PC-9 (cell line): ENCODE measurements at regions not wholly inside any gene's neighbourhood (a gene's known extent, or its start where the extent isn't known, plus 50 kb on each side); places are given as distances from the start of the nearest gene placed in this dataset.
"Not testable (repeated sequence)": the region's sequence is repeated elsewhere in the genome, so short reads cannot be mapped to it uniquely, and the experiment has no call there.

Experiments
- BruUV-seq: library from RNA; stranded (reverse); fragments of 400-500 nt; replicated peaks from 2 replicates; lab custom pipeline; 2021; lab: Mats Ljungman, UMichigan
- CTCF ChIA-PET: fragments of 300-600 bp; sonication (Branson Sonifier 250); formaldehyde crosslinking; loops from one replicate; lab custom pipeline; 2022; ENCODE audit warnings: antibody characterized with exemption; lab: Charles Lee
- POLR2A ChIA-PET: fragments of 300-600 bp; sonication (Branson Sonifier 250); formaldehyde crosslinking; loops from one replicate; lab custom pipeline; 2022; ENCODE audit warnings: antibody characterized with exemption; ENCODE audit not compliant: unreplicated experiment; lab: Charles Lee
- DNase-seq, 2 experiments: peaks; one replicate each; pipeline versions ENCODE4 v3.0.0 to v3.0.0-alpha.2; 2015 to 2022; ENCODE audit warnings: mixed read lengths in 1 of 2
- H2AFZ ChIP-seq: fragments of 200-600 bp; sonication (generic); 2 replicates; pipeline ENCODE4 v1.8.1; 2017; ENCODE audit warnings: antibody characterized with exemption
- H3F3A ChIP-seq: fragments of 200-600 bp; sonication (generic); 2 replicates; pipeline ENCODE4 v1.8.1; 2017; ENCODE audit warnings: antibody characterized with exemption, mild to moderate bottlenecking, low read depth; ENCODE audit not compliant: insufficient read depth
- H3K27ac ChIP-seq: fragments of 200-600 bp; sonication (generic); 2 replicates; pipeline ENCODE4 v1.6.1; 2016; ENCODE audit warnings: mixed run types
- H3K27me3 ChIP-seq: fragments of 200-600 bp; sonication (generic); 2 replicates; pipeline ENCODE4 v1.6.1; 2016; ENCODE audit warnings: low read depth, mixed run types; ENCODE audit not compliant: insufficient read depth
- H3K36me3 ChIP-seq: fragments of 200-600 bp; sonication (generic); 2 replicates; pipeline ENCODE4 v1.6.1; 2016; ENCODE audit warnings: low read depth, mixed run types
- H3K4me1 ChIP-seq: fragments of 200-600 bp; sonication (generic); replicated peaks from 2 replicates; pipeline ENCODE4 v1.6.1; 2016; ENCODE audit warnings: mixed run types; ENCODE audit not compliant: insufficient read depth
- H3K4me2 ChIP-seq: fragments of 200-600 bp; sonication (generic); 2 replicates; pipeline ENCODE4 v1.6.1; 2017; ENCODE audit warnings: mixed run types
- H3K4me3 ChIP-seq: fragments of 200-600 bp; sonication (generic); 2 replicates; pipeline ENCODE4 v1.6.1; 2016; ENCODE audit warnings: mixed run types
- H3K79me2 ChIP-seq: fragments of 200-600 bp; sonication (generic); 2 replicates; pipeline ENCODE4 v1.6.1; 2017; ENCODE audit warnings: low read depth, mixed run types
- H3K9me2 ChIP-seq: fragments of 200-600 bp; sonication (generic); 2 replicates; pipeline ENCODE4 v1.8.1; 2017; ENCODE audit warnings: mild to moderate bottlenecking; ENCODE audit not compliant: insufficient read depth
- H3K9me3 ChIP-seq: fragments of 200-600 bp; sonication (generic); 2 replicates; pipeline ENCODE4 v1.8.1; 2016; ENCODE audit warnings: low read depth; ENCODE audit not compliant: insufficient read depth
- H4K20me1 ChIP-seq: fragments of 200-600 bp; sonication (generic); 2 replicates; pipeline ENCODE4 v1.8.1; 2017; ENCODE audit not compliant: insufficient read depth
- EZH2 ChIP-seq: fragments of 200-600 bp; sonication (generic); IDR thresholded peaks from 2 replicates; pipeline ENCODE4 v1.8.0; 2017; ENCODE audit warnings: antibody characterized with exemption, low read depth
- intact Hi-C: fragments of 100-400 bp; cut with micrococcal nuclease; formaldehyde crosslinking; loops from one replicate; pipeline ENCODE4 v1.10.0; 2022; ENCODE audit not compliant: unreplicated experiment
- TF ChIP-seq, protein P1 (sequence below): fragments of 200-600 bp; sonication (generic); conservative IDR thresholded peaks from 2 replicates; pipeline ENCODE4 v1.6.1; 2017; ENCODE audit warnings: mixed run types, antibody characterized with exemption, mild to moderate bottlenecking, moderate library complexity

DNA sequence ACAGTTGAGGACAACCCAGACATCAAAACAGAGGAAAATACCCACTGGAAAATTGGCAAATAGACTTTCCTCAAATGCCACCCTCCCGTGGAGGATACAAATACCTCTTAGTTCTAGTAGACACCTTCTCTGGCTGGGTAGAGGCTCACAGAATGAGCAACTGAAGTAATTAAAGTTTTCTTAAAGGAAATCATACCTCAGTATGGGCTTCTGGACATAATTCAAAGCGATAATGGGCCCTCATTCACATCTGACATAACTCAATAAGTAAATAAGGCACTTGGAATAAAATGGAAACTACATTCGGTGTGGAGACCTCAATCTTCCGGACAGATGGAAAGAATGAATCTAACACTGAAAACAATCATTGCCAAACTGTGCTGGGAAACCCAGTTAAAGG lies 115.2 kb upstream of the PLCL2 start:
- ChIA-PET POLR2A (no interaction called here), CTCF (no interaction called here)
- H3K27me3 ChIP-seq, result no peaks in the 10 kb centered on the region
- no peaks in the 10 kb centered on the region for H4K20me1 ChIP-seq
- no peaks in the 10 kb centered on the region for H3F3A ChIP-seq
- TF ChIP-seq EZH2, result no peak
- TF ChIP-seq, protein P1, sequence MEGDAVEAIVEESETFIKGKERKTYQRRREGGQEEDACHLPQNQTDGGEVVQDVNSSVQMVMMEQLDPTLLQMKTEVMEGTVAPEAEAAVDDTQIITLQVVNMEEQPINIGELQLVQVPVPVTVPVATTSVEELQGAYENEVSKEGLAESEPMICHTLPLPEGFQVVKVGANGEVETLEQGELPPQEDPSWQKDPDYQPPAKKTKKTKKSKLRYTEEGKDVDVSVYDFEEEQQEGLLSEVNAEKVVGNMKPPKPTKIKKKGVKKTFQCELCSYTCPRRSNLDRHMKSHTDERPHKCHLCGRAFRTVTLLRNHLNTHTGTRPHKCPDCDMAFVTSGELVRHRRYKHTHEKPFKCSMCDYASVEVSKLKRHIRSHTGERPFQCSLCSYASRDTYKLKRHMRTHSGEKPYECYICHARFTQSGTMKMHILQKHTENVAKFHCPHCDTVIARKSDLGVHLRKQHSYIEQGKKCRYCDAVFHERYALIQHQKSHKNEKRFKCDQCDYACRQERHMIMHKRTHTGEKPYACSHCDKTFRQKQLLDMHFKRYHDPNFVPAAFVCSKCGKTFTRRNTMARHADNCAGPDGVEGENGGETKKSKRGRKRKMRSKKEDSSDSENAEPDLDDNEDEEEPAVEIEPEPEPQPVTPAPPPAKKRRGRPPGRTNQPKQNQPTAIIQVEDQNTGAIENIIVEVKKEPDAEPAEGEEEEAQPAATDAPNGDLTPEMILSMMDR, result no peak
- no peak for DNase-seq
- H3K4me3 ChIP-seq, result no peak overlapping the region
- no peak overlapping the region for H3K27ac ChIP-seq
- H2AFZ ChIP-seq, result no peak overlapping the region; the same call in 1 of the 2 replicates
- no peaks in the 10 kb centered on the region for H3K36me3 ChIP-seq
- H3K9me3 ChIP-seq, result no peaks in the 10 kb centered on the region
- no TSS peak for BruUV-seq
- H3K4me2 ChIP-seq, result peak overlapping the region; percentile 35
- H3K9me2 ChIP-seq, result no peaks in the 10 kb centered on the region
- H3K79me2 ChIP-seq, result no peaks in the 10 kb centered on the region
- intact Hi-C loops, result no loop called here
- H3K4me1 ChIP-seq, result peaks cover 26% of the 10 kb centered on the region

DNA sequence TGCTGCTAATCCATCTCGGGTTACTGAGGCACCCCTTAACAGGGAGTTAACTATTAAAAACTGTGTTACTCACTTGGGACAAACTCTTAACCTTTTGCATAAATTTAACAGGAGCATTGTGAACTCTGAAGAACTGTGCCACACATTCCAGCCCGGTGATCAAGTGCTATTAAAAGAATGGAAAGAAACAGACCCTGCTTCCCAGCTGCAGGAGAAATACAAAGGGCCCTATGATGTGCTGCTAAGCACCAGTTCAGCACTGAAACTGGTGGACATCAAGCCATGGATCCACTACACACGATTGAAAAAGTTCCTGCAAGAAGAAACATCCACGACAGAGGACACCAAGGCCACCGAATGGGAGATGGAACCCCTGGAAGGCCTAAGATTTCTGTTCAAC lies 114.7 kb upstream of the PLCL2 start:
- peak overlapping the region; percentile 31; the same call in 1 of the 2 replicates for H2AFZ ChIP-seq

DNA sequence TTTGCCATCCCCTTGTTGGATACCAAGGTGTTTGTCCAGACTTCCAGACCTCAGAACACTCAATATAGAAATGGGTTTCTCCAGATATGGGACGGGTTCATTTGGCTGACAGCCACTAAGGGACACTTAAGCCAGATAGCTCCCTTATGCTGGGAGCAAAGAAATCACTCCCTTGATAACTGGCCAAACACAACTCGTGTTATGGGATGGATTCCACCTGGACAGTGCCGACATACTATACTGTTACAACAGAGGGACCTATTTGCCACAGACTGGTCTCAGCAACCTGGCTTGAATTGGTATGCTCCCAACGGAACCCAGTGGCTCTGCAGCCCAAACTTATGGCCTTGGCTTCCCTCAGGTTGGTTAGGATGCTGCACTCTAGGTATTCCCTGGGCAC lies 114.0 kb upstream of the PLCL2 start:
- H3K9me2 ChIP-seq, result no peaks in the 10 kb centered on the region
- H3K36me3 ChIP-seq, result no peaks in the 10 kb centered on the region
- no peaks in the 10 kb centered on the region for H4K20me1 ChIP-seq
- POLR2A ChIA-PET, result no interaction called here
- no peaks in the 10 kb centered on the region for H3K9me3 ChIP-seq
- no peak overlapping the region for H3K4me3 ChIP-seq
- H3K4me1 ChIP-seq, result peaks cover 26% of the 10 kb centered on the region
- CTCF ChIA-PET, result no interaction called here
- H3K27ac ChIP-seq, result no peak overlapping the region
- intact Hi-C loops, result no loop called here
- H3F3A ChIP-seq, result no peaks in the 10 kb centered on the region
- TF ChIP-seq EZH2, result no peak
- TF ChIP-seq, protein P1, result no peak
- no peak overlapping the region for H2AFZ ChIP-seq
- no peak overlapping the region; the same call in 1 of the 2 replicates for H3K4me2 ChIP-seq
- no peak for DNase-seq
- no TSS peak for BruUV-seq
- H3K79me2 ChIP-seq, result no peaks in the 10 kb centered on the region
- no peaks in the 10 kb centered on the region for H3K27me3 ChIP-seq

More for the DNA sequence above, 114.7 kb upstream of the PLCL2 start:
- ChIA-PET POLR2A (no interaction called here), CTCF (no interaction called here)
- BruUV-seq, result no TSS peak
- Histone ChIP-seq H3K79me2 (no peaks in the 10 kb centered on the region), H3K27ac (no peak overlapping the region), H3K36me3 (no peaks in the 10 kb centered on the region), H3K9me2 (no peaks in the 10 kb centered on the region), H3K27me3 (no peaks in the 10 kb centered on the region), H4K20me1 (no peaks in the 10 kb centered on the region), H3K4me2 (peak overlapping the region; percentile 35), H3K9me3 (no peaks in the 10 kb centered on the region), H3K4me1 (peaks cover 26% of the 10 kb centered on the region), H3F3A (no peaks in the 10 kb centered on the region), H3K4me3 (no peak overlapping the region)
- TF ChIP-seq, protein P1, result no peak
- no peak for TF ChIP-seq EZH2
- intact Hi-C loops, result no loop called here
- peak in 1 of 2 experiments; percentile 43 for DNase-seq

DNA sequence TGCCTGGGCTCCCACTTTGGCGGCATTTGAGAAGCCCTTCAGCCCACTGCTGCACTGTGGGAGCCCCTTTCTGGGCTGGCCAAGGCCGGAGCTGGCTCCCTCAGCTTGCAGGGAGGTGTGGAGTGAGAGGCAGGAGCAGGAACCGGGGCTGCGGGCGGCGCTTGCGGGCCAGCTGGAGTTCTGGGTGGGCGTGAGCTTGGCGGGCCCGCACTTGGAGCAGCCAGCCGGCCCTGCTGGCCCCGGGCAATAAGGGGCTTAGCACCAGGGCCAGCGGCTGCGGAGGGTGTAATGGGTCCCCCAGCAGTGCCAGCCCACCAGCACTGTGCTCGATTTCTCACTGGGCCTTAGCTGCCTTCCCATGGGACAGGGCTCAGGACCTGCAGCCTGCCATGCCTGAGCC lies 111.2 kb upstream of the PLCL2 start:
- DNase-seq, H3F3A ChIP-seq, H4K20me1 ChIP-seq, H3K79me2 ChIP-seq, H3K9me3 ChIP-seq, POLR2A ChIA-PET, H3K36me3 ChIP-seq, H3K4me2 ChIP-seq, H3K27me3 ChIP-seq, CTCF ChIA-PET, intact Hi-C loops, BruUV-seq, H2AFZ ChIP-seq, H3K4me3 ChIP-seq, H3K27ac ChIP-seq, H3K9me2 ChIP-seq: not testable (repeated sequence)
- peaks cover 23% of the 10 kb centered on the region for H3K4me1 ChIP-seq

DNA sequence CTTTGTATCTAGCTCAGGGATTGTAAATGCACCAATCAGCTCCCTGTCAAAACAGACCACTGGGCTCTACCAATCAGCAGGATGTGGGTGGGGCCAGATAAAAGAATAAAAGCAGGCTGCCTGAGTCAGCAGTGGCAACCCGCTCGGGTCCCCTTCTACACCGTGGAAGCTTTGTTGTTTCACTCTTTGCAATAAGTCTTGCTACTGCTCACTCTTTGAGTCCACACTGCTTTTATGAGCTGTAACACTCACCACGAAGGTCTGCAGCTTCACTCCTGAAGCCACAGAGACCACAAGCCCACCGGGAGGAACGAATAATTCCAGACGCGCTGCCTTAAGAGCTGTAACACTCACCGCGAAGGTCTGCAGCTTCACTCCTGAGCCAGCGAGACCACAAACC lies 110.2 kb upstream of the PLCL2 start:
- H3K36me3 ChIP-seq, DNase-seq, H3K4me2 ChIP-seq, H3K9me2 ChIP-seq, H2AFZ ChIP-seq, H3K27me3 ChIP-seq, BruUV-seq, H3K27ac ChIP-seq, H4K20me1 ChIP-seq, H3K79me2 ChIP-seq, H3F3A ChIP-seq, H3K9me3 ChIP-seq, POLR2A ChIA-PET, intact Hi-C loops, H3K4me3 ChIP-seq, CTCF ChIA-PET: not testable (repeated sequence)
- peaks cover 13% of the 10 kb centered on the region for H3K4me1 ChIP-seq
